DND-41 (cell line): ENCODE measurements at regions not wholly inside any gene's neighbourhood (a gene's known extent, or its start where the extent isn't known, plus 50 kb on each side); places are given as distances from the start of the nearest gene placed in this dataset.
"Not testable (repeated sequence)": the region's sequence is repeated elsewhere in the genome, so short reads cannot be mapped to it uniquely, and the experiment has no call there.

Experiments used
- ATAC-seq: fragments of 200-7000 bp; cut with Tn5 transposase; 3 replicates; pipeline ENCODE4 v1.9.1; 2021; ENCODE audit warnings: low read depth; ENCODE audit not compliant: insufficient read depth
- DNase-seq: peaks from one replicate; pipeline ENCODE4 v3.0.0-alpha.2; 2020
- H2AFZ ChIP-seq: 2 replicates; pipeline ENCODE4 v1.6.0; 2012; ENCODE audit warnings: low read depth, low read length
- H3K27ac ChIP-seq: 2 replicates; pipeline ENCODE4 v1.5.1; 2012; ENCODE audit warnings: low read length, inconsistent platforms
- H3K27me3 ChIP-seq: fragments of 200-600 bp; sonication (generic); 2 replicates; pipeline ENCODE4 v1.6.0; 2012; ENCODE audit warnings: low read length, mild to moderate bottlenecking, inconsistent platforms; ENCODE audit not compliant: insufficient read depth, poor library complexity
- H3K36me3 ChIP-seq: 2 replicates; pipeline ENCODE4 v1.5.1; 2012; ENCODE audit warnings: low read length, inconsistent platforms; ENCODE audit not compliant: insufficient read depth
- H3K4me1 ChIP-seq: 2 replicates; pipeline ENCODE4 v1.5.1; 2012; ENCODE audit warnings: mild to moderate bottlenecking, low read length; ENCODE audit not compliant: insufficient read depth
- H3K4me2 ChIP-seq: 2 replicates; pipeline ENCODE4 v1.6.0; 2012; ENCODE audit warnings: mild to moderate bottlenecking, moderate library complexity, low read length, inconsistent platforms; ENCODE audit not compliant: insufficient read depth
- H3K4me3 ChIP-seq, 2 experiments: fragments of 200-600 bp in 1 of 2; shearing (Covaris generic) in 1 of 2; 2 replicates each; pipeline ENCODE4 v1.5.1; 2012 to 2016; ENCODE audit warnings: inconsistent platforms in 2 of 2, low read length in 2 of 2, mild to moderate bottlenecking in 2 of 2, low read depth in 1 of 2, moderate library complexity in 1 of 2
- H3K79me2 ChIP-seq: 2 replicates; pipeline ENCODE4 v1.6.0; 2012; ENCODE audit warnings: low read length, inconsistent platforms; ENCODE audit not compliant: insufficient read depth
- H3K9ac ChIP-seq: 2 replicates; pipeline ENCODE4 v1.6.0; 2012; ENCODE audit warnings: low read depth, mild to moderate bottlenecking, inconsistent platforms, low read length, moderate library complexity
- H3K9me3 ChIP-seq: 2 replicates; pipeline ENCODE4 v1.5.1; 2012; ENCODE audit warnings: low read length, moderate library complexity, mild to moderate bottlenecking, inconsistent platforms; ENCODE audit not compliant: insufficient read depth, severe bottlenecking
- H4K20me1 ChIP-seq: 2 replicates; pipeline ENCODE4 v1.6.0; 2012; ENCODE audit warnings: low read length; ENCODE audit not compliant: insufficient read depth
- EZH2 ChIP-seq: IDR thresholded peaks from 3 replicates; pipeline ENCODE4 v1.6.1; 2012; ENCODE audit warnings: borderline replicate concordance, low read depth, mild to moderate bottlenecking, moderate library complexity, low read length, inconsistent platforms; ENCODE audit not compliant: severe bottlenecking
- TF ChIP-seq, protein P1 (sequence below): IDR thresholded peaks from 2 replicates; pipeline ENCODE4 v1.5.1; 2012; ENCODE audit warnings: borderline replicate concordance, low read length, moderate library complexity, mild to moderate bottlenecking; ENCODE audit not compliant: poor library complexity, severe bottlenecking; ENCODE audit errors: extremely low read depth

DNA sequence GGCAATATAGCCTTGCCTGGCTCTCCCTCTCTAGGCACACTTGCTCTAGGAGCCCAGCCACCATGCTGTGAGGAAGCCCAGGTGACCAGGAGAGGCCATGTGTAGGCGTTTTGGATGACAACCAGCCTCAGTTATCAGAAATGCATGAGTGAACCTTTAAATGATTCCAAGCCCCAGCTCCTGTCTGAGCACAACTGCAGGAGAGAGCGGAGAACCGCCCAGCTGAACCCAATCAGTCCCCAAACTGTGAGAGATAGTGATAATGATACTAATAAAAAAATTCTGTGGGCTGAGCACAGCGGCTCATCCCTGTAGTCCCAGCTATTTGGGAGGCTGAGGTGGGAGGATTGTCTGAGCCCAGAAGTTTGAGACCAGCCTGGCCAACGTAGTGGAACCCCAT lies 83.8 kb upstream of the TOX2 start:
- TF ChIP-seq, protein P1, sequence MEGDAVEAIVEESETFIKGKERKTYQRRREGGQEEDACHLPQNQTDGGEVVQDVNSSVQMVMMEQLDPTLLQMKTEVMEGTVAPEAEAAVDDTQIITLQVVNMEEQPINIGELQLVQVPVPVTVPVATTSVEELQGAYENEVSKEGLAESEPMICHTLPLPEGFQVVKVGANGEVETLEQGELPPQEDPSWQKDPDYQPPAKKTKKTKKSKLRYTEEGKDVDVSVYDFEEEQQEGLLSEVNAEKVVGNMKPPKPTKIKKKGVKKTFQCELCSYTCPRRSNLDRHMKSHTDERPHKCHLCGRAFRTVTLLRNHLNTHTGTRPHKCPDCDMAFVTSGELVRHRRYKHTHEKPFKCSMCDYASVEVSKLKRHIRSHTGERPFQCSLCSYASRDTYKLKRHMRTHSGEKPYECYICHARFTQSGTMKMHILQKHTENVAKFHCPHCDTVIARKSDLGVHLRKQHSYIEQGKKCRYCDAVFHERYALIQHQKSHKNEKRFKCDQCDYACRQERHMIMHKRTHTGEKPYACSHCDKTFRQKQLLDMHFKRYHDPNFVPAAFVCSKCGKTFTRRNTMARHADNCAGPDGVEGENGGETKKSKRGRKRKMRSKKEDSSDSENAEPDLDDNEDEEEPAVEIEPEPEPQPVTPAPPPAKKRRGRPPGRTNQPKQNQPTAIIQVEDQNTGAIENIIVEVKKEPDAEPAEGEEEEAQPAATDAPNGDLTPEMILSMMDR, result no peak
- no peak for TF ChIP-seq EZH2
- Histone ChIP-seq H3K4me1 (no peaks in the 10 kb centered on the region), H4K20me1 (no peaks in the 10 kb centered on the region), H3K4me2 (no peak overlapping the region), H3K27ac (no peak overlapping the region), H3K27me3 (peaks cover 7% of the 10 kb centered on the region), H2AFZ (no peak overlapping the region), H3K9me3 (no peaks in the 10 kb centered on the region), H3K79me2 (no peaks in the 10 kb centered on the region), H3K36me3 (no peaks in the 10 kb centered on the region), H3K9ac (no peak overlapping the region), H3K4me3 (no peak overlapping the region)
- no peak for ATAC-seq
- no peak for DNase-seq

DNA sequence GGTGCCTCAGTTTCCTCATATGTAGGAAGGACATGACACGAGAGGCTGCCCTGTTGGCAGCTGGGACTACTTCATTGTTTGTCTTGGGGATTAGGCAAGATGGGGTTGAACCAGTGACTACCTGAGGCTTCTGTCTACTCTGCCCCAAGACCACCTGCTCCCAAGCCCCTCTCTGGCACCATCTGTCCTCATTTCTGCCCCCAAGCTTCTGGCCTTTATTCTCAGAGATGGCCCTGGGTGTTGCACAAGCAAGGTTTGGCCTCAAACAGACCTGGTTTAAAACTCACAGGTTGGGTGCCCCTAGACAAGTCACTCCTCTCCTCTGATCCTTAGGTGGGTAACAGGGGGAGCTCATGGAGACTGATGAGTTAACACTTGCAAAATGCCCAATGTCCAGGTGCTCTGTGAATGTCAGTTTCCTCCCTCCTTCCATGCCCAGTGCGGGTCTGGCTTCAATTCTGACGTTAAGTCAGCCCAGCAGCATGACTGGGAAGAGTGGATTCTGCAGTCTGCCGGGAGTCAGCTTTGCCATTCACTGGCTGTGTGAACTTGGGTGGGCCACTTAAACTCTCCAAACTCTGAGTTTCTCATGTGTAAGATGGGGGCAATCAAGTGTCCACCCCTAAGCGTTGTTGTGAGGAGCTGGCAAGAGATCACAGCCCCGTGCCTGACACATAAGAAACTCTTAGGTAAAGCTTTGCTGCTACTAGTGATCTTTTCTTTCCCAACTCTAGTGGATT lies 84.5 kb upstream of the TOX2 start:
- Histone ChIP-seq H3K36me3 (no peaks in the 10 kb centered on the region), H3K9ac (no peak overlapping the region), H3K27ac (no peak overlapping the region), H2AFZ (no peak overlapping the region), H3K27me3 (peaks cover 10% of the 10 kb centered on the region), H3K9me3 (no peaks in the 10 kb centered on the region), H3K4me2 (no peak overlapping the region), H4K20me1 (no peaks in the 10 kb centered on the region), H3K4me1 (no peaks in the 10 kb centered on the region), H3K79me2 (no peaks in the 10 kb centered on the region), H3K4me3 (no peak overlapping the region)
- DNase-seq, result no peak
- no peak for ATAC-seq
- no peak for TF ChIP-seq EZH2
- TF ChIP-seq, protein P1, result no peak

DNA sequence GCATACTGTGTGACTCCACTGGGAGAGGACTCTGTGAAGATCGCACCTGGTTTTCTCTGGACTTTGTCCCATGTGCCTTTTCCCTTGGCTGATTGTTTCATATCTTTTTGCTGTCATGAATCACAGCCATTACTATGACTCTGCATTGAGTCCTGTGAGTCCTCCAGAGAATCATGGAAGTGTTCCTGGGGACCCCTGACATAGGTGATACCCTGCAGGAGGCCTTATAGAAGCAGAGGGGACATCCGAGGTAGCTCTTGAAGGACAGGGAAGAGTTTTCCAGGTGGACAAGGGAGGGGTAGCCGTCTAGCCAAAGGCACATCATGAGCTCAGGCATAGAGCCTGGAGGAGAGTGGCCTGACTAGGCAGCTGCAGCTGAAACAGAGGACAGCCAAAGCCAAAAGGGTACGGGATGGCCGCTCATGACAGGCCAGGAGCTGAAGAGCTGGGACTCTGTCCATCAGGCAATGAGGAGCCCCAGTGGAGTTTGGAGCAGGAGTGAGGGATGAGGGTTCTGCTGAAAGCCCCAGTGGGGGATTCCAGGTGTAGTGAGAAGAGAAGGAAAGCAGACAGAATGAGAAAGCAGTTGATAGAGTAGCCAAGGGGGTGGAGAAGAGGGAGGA lies 86.6 kb upstream of the TOX2 start:
- ATAC-seq (no peak), DNase-seq (no peak)
- Histone ChIP-seq H3K4me3 (no peak overlapping the region), H3K36me3 (no peaks in the 10 kb centered on the region), H2AFZ (no peak overlapping the region), H3K79me2 (no peaks in the 10 kb centered on the region), H3K4me2 (no peak overlapping the region), H3K9me3 (no peaks in the 10 kb centered on the region), H4K20me1 (no peaks in the 10 kb centered on the region), H3K4me1 (no peaks in the 10 kb centered on the region), H3K9ac (no peak overlapping the region), H3K27me3 (peaks cover 12% of the 10 kb centered on the region), H3K27ac (no peak overlapping the region)
- TF ChIP-seq, protein P1, result no peak
- TF ChIP-seq EZH2, result no peak

DNA sequence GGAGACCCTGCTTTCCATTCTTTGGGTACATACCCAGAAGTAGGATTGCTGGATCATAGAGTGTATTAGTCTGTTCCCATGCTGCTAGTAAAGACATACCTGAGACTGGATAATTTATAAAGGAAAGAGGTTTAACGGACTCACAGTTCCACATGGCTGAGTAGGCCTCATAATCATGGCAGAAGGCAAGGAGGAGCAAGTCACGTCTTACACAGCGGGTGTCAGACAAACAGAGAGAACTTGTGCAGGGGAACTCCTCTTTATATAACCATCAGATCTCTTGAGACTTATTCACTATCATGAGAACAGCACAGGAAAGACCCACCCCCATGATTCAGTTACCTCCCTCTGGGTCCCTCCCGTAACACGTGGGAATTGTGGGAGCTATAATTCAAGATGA lies 87.7 kb upstream of the TOX2 start:
- H3K79me2 ChIP-seq, H3K4me3 ChIP-seq, H3K9ac ChIP-seq, H2AFZ ChIP-seq, H3K36me3 ChIP-seq, H4K20me1 ChIP-seq, H3K9me3 ChIP-seq, H3K27ac ChIP-seq, H3K4me1 ChIP-seq, DNase-seq, H3K4me2 ChIP-seq, ATAC-seq: not testable (repeated sequence)
- peaks cover 12% of the 10 kb centered on the region for H3K27me3 ChIP-seq
